ENCODE measurements at regions not wholly inside any gene's neighbourhood (a gene's known extent, or its start where the extent isn't known, plus 50 kb on each side); places are given as distances from the start of the nearest gene placed in this dataset.
"Not testable (repeated sequence)": the region's sequence is repeated elsewhere in the genome, so short reads cannot be mapped to it uniquely, and the experiment has no call there.

DNA sequence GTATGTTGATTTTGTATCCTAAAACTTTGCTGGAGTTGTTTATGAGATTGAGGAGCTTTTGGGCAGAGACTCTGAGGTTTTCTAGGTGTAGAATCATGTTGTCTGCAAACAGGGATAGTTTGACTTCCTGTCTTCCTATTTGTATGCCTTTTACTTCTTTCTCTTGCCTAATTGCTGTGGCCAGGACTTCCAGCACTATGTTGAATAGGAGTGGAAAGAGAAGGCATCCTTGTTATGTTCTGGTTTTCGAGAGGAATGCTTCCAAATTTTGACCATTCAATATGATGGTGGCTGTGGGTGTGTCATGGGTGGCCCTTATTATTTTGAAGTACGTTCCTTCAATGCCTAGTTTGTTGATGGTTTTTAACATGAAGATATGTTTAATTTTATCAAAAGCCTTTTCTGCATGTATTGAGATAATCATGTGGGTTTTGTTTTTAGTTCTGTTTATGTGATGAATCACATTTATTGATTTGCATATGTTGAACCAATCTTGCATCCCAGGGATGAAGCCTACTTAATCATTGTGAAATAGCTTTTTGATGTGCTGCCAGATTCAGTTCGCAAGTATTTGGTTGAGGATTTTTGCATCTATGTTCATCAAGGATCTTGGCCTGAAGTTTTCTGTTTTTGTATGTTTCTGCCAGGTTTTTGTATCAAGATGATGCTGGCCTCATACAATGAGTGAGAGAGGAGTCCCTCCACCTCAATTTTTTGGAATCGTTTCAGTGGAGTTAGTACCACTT, 188.1 kb downstream of the MINAR1 start:
- H3K4me1 Mint-ChIP-seq: no peaks in the 10 kb centered on the region
- no peak overlapping the region for H3K4me3 Mint-ChIP-seq
- no peak overlapping the region for H3K27ac Mint-ChIP-seq
- no peaks in the 10 kb centered on the region for H3K36me3 Mint-ChIP-seq
- no peaks in the 10 kb centered on the region for H3K9me3 Mint-ChIP-seq
- no peak for TF ChIP-seq GTF2I (CRISPR knock-in tag; conservative IDR thresholded peaks at IDR 0.05)
- no peak for TF ChIP-seq IRF2 (CRISPR knock-in tag; IDR thresholded peaks at IDR 0.05; ENCODE audit: borderline replicate concordance, low read depth)
- no peak for TF ChIP-seq RELA (CRISPR knock-in tag; IDR thresholded peaks at IDR 0.05; ENCODE audit: borderline replicate concordance)
- no peak for TF ChIP-seq TEAD4 (CRISPR knock-in tag; IDR thresholded peaks at IDR 0.05)
- ChIA-PET POLR2A (no interaction called here), CTCF (interaction anchor here (2.2 kb wide), 1 partner anchor 24 kb away, joined by 5 read pairs; no protein-coding TSS in a partner anchor)
- no peak for ATAC-seq
- H3K27me3 Mint-ChIP-seq (ENCODE audit: low read depth): no peaks in the 10 kb centered on the region; the same call in 1 of the 2 replicates
- DNase-seq (ENCODE audit: low spot score): no peak

DNA sequence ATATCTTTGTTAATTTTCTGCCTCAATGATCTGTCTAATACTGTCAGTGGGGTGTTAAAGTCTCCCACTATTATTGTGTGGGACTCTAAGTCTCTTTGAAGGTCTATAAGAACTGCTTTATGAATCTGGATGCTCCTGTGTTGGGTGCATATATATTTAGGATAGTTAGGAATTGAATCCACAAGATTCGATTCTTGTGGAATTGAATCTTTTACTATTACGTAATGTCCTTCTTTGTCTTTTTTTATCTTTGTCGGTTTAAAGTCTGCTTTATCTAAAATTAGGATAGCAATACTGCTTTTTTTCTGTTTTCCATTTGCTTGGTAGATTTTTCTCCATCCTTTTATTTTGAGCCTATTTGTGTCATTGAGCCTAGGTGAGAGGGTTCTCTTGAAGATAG, 189.7 kb downstream of the MINAR1 start:
- H3K9me3 Mint-ChIP-seq; H3K4me1 Mint-ChIP-seq; H3K27me3 Mint-ChIP-seq (ENCODE audit: low read depth); H3K27ac Mint-ChIP-seq; POLR2A ChIA-PET; CTCF ChIA-PET; DNase-seq (ENCODE audit: low spot score); H3K36me3 Mint-ChIP-seq; H3K4me3 Mint-ChIP-seq; ATAC-seq: not testable (repeated sequence)

DNA sequence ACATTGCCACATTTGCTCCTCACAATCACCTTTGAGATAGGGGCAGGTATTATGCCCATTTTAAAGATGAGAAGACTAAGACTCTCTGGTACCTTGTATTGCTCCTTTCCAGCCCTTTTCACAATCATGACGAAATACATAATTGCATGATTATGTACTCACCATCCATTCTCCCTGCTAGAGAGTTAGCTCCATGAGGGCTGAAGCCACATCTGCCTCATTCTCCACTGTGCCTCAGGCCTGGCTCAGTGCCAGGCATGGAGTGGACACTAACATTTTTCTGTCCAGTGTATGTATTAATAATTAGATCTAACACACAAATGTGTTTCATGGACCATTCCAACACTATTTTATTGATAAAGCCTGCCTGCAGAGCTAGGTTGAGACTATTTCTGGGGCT, 191.4 kb downstream of the MINAR1 start:
- no peak for ATAC-seq
- no peaks in the 10 kb centered on the region for H3K4me1 Mint-ChIP-seq
- POLR2A ChIA-PET: no interaction called here

DNA sequence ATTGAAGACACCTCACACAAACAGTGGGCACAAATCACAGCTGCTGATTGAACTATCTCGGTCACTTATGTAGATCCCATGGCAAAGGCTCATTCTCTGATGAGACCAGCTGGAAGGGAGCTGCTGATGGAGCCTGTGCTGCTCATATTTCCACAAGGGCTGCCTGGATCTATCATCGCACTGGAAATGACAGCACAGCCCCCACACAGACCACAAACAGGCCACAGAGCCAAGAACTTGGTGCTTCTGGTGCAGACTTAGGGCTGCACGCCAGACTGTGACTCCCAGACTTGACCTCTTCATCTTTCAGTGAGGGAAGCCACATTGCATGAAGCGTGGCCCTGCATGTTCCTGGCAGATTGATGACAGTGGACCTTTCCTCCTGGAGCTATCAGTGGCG, 197.6 kb downstream of the MINAR1 start:
- no peak for ATAC-seq
- Mint-ChIP-seq H3K27ac (no peak overlapping the region), H3K4me3 (no peak overlapping the region), H3K4me1 (no peaks in the 10 kb centered on the region), H3K9me3 (peaks cover 32% of the 10 kb centered on the region), H3K27me3 (ENCODE audit: low read depth) (no peaks in the 10 kb centered on the region; the same call in 1 of the 2 replicates), H3K36me3 (no peaks in the 10 kb centered on the region)
- DNase-seq (ENCODE audit: low spot score): no peak
- POLR2A ChIA-PET: no interaction called here
- CTCF ChIA-PET: interaction anchor here (1.4 kb wide), 1 partner anchor 33 kb away, joined by 4 read pairs; no protein-coding TSS in a partner anchor
- TF ChIP-seq NR2C2 (CRISPR knock-in tag; IDR thresholded peaks at IDR 0.05) (no peak), TEAD1 (CRISPR knock-in tag; IDR thresholded peaks at IDR 0.05) (no peak), ZNF671 (CRISPR knock-in tag; IDR thresholded peaks at IDR 0.05) (no peak), NFYB (CRISPR knock-in tag; conservative IDR thresholded peaks at IDR 0.05; ENCODE audit: low read depth) (no peak), TP53 (CRISPR knock-in tag; IDR thresholded peaks at IDR 0.05) (no peak), ZNF512 (CRISPR knock-in tag; IDR thresholded peaks at IDR 0.05; ENCODE audit: borderline replicate concordance) (no peak), ELF4 (CRISPR knock-in tag; IDR thresholded peaks at IDR 0.05; ENCODE audit: low read depth) (no peak)
- TF ChIP-seq, protein P1, sequence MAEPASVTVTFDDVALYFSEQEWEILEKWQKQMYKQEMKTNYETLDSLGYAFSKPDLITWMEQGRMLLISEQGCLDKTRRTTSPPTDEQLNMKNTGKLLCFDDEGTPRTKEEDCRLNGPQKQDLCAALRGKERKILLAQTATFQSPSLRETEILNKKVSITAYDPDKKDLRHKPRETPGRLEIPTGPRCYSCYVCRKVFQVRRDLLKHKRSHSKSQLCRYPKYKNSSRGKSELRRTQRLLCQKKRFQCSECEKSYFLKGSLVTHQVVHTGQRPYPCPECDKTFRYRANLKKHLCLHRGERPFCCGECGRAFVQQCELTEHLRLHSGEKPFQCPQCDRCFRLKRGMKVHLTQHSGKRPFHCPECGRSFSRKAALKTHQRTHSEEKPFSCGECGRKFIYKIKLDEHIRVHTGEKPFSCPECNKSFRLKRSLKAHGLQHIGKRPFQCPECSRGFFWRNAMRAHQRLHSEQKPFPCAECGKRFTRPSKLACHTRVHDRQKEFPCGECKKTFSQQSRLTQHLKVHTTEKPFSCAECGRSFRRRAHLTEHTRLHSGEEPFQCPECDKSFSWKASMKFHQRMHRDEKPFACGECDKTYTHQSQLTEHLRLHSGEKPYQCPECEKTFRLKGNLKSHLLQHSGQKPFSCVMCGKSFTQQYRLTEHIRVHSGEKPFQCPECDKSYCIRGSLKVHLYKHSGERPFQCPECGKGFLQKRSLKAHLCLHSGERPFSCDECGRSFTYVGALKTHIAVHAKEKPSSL (CRISPR knock-in tag; conservative IDR thresholded peaks at IDR 0.05): no peak

More for the DNA sequence above, 191.4 kb downstream of the MINAR1 start:
- TF ChIP-seq, protein P2, sequence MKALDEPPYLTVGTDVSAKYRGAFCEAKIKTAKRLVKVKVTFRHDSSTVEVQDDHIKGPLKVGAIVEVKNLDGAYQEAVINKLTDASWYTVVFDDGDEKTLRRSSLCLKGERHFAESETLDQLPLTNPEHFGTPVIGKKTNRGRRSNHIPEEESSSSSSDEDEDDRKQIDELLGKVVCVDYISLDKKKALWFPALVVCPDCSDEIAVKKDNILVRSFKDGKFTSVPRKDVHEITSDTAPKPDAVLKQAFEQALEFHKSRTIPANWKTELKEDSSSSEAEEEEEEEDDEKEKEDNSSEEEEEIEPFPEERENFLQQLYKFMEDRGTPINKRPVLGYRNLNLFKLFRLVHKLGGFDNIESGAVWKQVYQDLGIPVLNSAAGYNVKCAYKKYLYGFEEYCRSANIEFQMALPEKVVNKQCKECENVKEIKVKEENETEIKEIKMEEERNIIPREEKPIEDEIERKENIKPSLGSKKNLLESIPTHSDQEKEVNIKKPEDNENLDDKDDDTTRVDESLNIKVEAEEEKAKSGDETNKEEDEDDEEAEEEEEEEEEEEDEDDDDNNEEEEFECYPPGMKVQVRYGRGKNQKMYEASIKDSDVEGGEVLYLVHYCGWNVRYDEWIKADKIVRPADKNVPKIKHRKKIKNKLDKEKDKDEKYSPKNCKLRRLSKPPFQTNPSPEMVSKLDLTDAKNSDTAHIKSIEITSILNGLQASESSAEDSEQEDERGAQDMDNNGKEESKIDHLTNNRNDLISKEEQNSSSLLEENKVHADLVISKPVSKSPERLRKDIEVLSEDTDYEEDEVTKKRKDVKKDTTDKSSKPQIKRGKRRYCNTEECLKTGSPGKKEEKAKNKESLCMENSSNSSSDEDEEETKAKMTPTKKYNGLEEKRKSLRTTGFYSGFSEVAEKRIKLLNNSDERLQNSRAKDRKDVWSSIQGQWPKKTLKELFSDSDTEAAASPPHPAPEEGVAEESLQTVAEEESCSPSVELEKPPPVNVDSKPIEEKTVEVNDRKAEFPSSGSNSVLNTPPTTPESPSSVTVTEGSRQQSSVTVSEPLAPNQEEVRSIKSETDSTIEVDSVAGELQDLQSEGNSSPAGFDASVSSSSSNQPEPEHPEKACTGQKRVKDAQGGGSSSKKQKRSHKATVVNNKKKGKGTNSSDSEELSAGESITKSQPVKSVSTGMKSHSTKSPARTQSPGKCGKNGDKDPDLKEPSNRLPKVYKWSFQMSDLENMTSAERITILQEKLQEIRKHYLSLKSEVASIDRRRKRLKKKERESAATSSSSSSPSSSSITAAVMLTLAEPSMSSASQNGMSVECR (CRISPR knock-in tag; IDR thresholded peaks at IDR 0.05; ENCODE audit: borderline replicate concordance): no peak
- TF ChIP-seq NFE2L1 (CRISPR knock-in tag; IDR thresholded peaks at IDR 0.05): no peak
- no peak for TF ChIP-seq NR3C1 (CRISPR knock-in tag; conservative IDR thresholded peaks at IDR 0.05; ENCODE audit: low read depth)
- no peak for TF ChIP-seq CREM (CRISPR knock-in tag; IDR thresholded peaks at IDR 0.05)
- no peak for TF ChIP-seq ZNF512 (CRISPR knock-in tag; IDR thresholded peaks at IDR 0.05; ENCODE audit: borderline replicate concordance)
- no peak for TF ChIP-seq EMX1 (CRISPR knock-in tag; IDR thresholded peaks at IDR 0.05)
- TF ChIP-seq RORB (CRISPR knock-in tag; IDR thresholded peaks at IDR 0.05): no peak
- DNase-seq (ENCODE audit: low spot score): no peak
- no peak overlapping the region for H3K4me3 Mint-ChIP-seq
- CTCF ChIA-PET: interaction anchor here (1.1 kb wide), 1 partner anchor 284 kb away, joined by 3 read pairs; no protein-coding TSS in a partner anchor
- H3K9me3 Mint-ChIP-seq: peaks cover 7% of the 10 kb centered on the region
- no peaks in the 10 kb centered on the region for H3K36me3 Mint-ChIP-seq
- no peak overlapping the region for H3K27ac Mint-ChIP-seq
- H3K27me3 Mint-ChIP-seq (ENCODE audit: low read depth): no peaks in the 10 kb centered on the region; the same call in 1 of the 2 replicates

Measured in WTC11 (cell line).